Natural killer cell (primary cell): ENCODE measurements at regions not wholly inside any gene's neighbourhood (a gene's known extent, or its start where the extent isn't known, plus 50 kb on each side); places are given as distances from the start of the nearest gene placed in this dataset.

Source experiments
- ATAC-seq, 3 donors: fragments of 150-1000 bp in 2 of 3; fragments of 200-7000 bp in 1 of 3; cut with Tn5 transposase; 1 replicate in 1 of 3; 2 replicates in 2 of 3; pipeline ENCODE4 v1.10.0; 2021; ENCODE audit warnings: mild to moderate bottlenecking in 2 of 3, moderate library complexity in 2 of 3
- DNase-seq, 2 donors: peaks; one replicate each; pipeline versions ENCODE4 v3.0.0 to v3.0.0-alpha.2; 2013 to 2021; ENCODE audit warnings: mixed read lengths in 1 of 2
- H3K27ac ChIP-seq: one replicate; pipeline ENCODE4 v1.5.1; 2013; ENCODE audit warnings: mild to moderate bottlenecking, low read length
- H3K27me3 ChIP-seq: one replicate; pipeline ENCODE4 v1.6.1; 2013; ENCODE audit warnings: low read length; ENCODE audit not compliant: control insufficient read depth, insufficient read depth
- H3K36me3 ChIP-seq: one replicate; pipeline ENCODE4 v1.6.1; 2013; ENCODE audit warnings: low read length; ENCODE audit not compliant: control insufficient read depth, insufficient read depth
- H3K4me1 ChIP-seq: one replicate; pipeline ENCODE4 v1.6.1; 2013; ENCODE audit warnings: low read length; ENCODE audit not compliant: control insufficient read depth, insufficient read depth
- H3K4me3 ChIP-seq: one replicate; pipeline ENCODE4 v1.5.1; 2013; ENCODE audit warnings: low read length
- H3K9me3 ChIP-seq: one replicate; pipeline ENCODE4 v1.6.1; 2013; ENCODE audit warnings: low read length; ENCODE audit not compliant: control insufficient read depth, insufficient read depth
- H3K27ac Mint-ChIP-seq, 2 donors: one replicate each; pipeline ENCODE4 v1.8.0; 2022; ENCODE audit warnings: mild to moderate bottlenecking in 2 of 2, mixed read lengths in 2 of 2, moderate library complexity in 1 of 2
- H3K27me3 Mint-ChIP-seq, 2 donors: one replicate each; pipeline ENCODE4 v1.8.0; 2022; ENCODE audit warnings: low read depth in 2 of 2, mixed read lengths in 2 of 2
- H3K36me3 Mint-ChIP-seq: one replicate; pipeline ENCODE4 v1.8.0; 2022; ENCODE audit warnings: mixed read lengths
- H3K4me1 Mint-ChIP-seq, 2 donors: one replicate each; pipeline ENCODE4 v1.8.0; 2022; ENCODE audit warnings: mixed read lengths in 2 of 2
- H3K4me3 Mint-ChIP-seq: one replicate; pipeline ENCODE4 v1.8.0; 2022; ENCODE audit warnings: mild to moderate bottlenecking, moderate library complexity, mixed read lengths
- H3K9me3 Mint-ChIP-seq, 2 donors: one replicate each; pipeline ENCODE4 v1.8.0; 2022; ENCODE audit warnings: mixed read lengths in 2 of 2
- CTCF ChIP-seq: fragments of 200-600 bp; IDR thresholded peaks from one replicate; pipeline ENCODE4 v1.8.0; 2022; ENCODE audit warnings: antibody characterized with exemption
- WGBS: methylation state at CpG from one replicate; pipeline ENCODE4 v1.1.7; 2013; ENCODE audit warnings: missing lambda C conversion rate; ENCODE audit not compliant: insufficient coverage; 5-methylcytosine and 5-hydroxymethylcytosine counted together
- intact Hi-C: fragments of 100-400 bp; cut with micrococcal nuclease; formaldehyde crosslinking; loops from one replicate; pipeline ENCODE4 v1.14.2; 2022

DNA sequence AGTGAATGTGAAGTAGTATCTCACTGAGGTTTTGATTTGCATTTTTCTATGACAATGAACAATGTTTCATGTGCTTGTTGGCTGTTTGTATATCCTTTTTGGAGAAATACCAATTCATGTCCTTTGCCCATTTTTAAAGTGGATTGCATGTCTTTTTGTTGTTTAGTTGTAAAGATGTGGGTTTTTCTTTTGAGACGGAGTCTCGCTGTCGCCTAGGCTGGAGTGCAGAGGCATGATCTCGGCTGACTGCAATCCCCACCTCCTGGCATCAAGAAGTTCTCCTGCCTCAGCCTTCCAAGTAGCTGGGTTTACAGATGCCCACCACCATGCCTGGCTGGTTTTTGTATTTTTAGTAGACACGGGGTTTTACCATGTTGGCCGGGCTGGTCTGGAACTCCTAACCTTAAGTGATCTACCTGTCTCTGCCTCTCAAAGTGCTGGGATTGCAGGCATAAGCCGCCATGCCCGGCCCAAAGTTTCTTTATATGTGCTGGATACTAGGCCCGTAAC lies 236.7 kb downstream of the MYCN start:
- no peaks in the 10 kb centered on the region for H3K36me3 Mint-ChIP-seq
- no peak for ATAC-seq
- Histone ChIP-seq H3K4me1 (no peaks in the 10 kb centered on the region), H3K36me3 (no peaks in the 10 kb centered on the region), H3K27me3 (no peaks in the 10 kb centered on the region), H3K9me3 (no peaks in the 10 kb centered on the region), H3K27ac (no peak overlapping the region), H3K4me3 (no peak overlapping the region)
- no peak overlapping the region for H3K27ac Mint-ChIP-seq
- TF ChIP-seq CTCF: no peak
- H3K27me3 Mint-ChIP-seq: peaks cover 0 to 2% of the 10 kb centered on the region in 2 donors
- WGBS: 96% methylated on average over 9 of the region's 9 CpGs
- intact Hi-C loops: no loop called here
- H3K9me3 Mint-ChIP-seq: no peaks in the 10 kb centered on the region
- H3K4me3 Mint-ChIP-seq: no peak overlapping the region
- no peaks in the 10 kb centered on the region for H3K4me1 Mint-ChIP-seq
- DNase-seq: no peak

- H3K27me3 Mint-ChIP-seq: peaks cover 0 to 2% of the 10 kb centered on the region in 2 donors
- WGBS: 82% methylated on average over 3 of the region's 3 CpGs
- no peaks in the 10 kb centered on the region for H3K9me3 Mint-ChIP-seq
- H3K4me3 Mint-ChIP-seq: no peak overlapping the region
- Histone ChIP-seq H3K27me3 (no peaks in the 10 kb centered on the region), H3K36me3 (no peaks in the 10 kb centered on the region), H3K4me1 (no peaks in the 10 kb centered on the region), H3K27ac (no peak overlapping the region), H3K4me3 (no peak overlapping the region), H3K9me3 (no peaks in the 10 kb centered on the region)
- no peak for ATAC-seq
- no peaks in the 10 kb centered on the region for H3K4me1 Mint-ChIP-seq
- H3K36me3 Mint-ChIP-seq: no peaks in the 10 kb centered on the region
- intact Hi-C loops: no loop called here
- no peak for TF ChIP-seq CTCF
- no peak overlapping the region for H3K27ac Mint-ChIP-seq
- no peak for DNase-seq
These were observed 235.0 kb downstream of the MYCN start for GRCh38 chr2:16175247-16175825.

- H3K27me3 ChIP-seq: no peaks in the 10 kb centered on the region
- ATAC-seq (no peak), DNase-seq (no peak)
- H3K9me3 ChIP-seq: no peaks in the 10 kb centered on the region
- no peaks in the 10 kb centered on the region for H3K4me1 ChIP-seq
- Mint-ChIP-seq H3K4me3 (no peak overlapping the region), H3K27me3 (peaks cover 0 to 2% of the 10 kb centered on the region in 2 donors), H3K27ac (no peak overlapping the region), H3K36me3 (no peaks in the 10 kb centered on the region), H3K9me3 (no peaks in the 10 kb centered on the region), H3K4me1 (no peaks in the 10 kb centered on the region)
- no peak overlapping the region for H3K4me3 ChIP-seq
- TF ChIP-seq CTCF: no peak
- intact Hi-C loops: no loop called here
- no peaks in the 10 kb centered on the region for H3K36me3 ChIP-seq
- WGBS: 77% methylated on average over 3 of the region's 3 CpGs
- H3K27ac ChIP-seq: no peak overlapping the region
These were observed 234.3 kb downstream of the MYCN start for GRCh38 chr2:16174693-16175045.
